ENCODE measurements at regions not wholly inside any gene's neighbourhood (a gene's known extent, or its start where the extent isn't known, plus 50 kb on each side); places are given as distances from the start of the nearest gene placed in this dataset.

DNA sequence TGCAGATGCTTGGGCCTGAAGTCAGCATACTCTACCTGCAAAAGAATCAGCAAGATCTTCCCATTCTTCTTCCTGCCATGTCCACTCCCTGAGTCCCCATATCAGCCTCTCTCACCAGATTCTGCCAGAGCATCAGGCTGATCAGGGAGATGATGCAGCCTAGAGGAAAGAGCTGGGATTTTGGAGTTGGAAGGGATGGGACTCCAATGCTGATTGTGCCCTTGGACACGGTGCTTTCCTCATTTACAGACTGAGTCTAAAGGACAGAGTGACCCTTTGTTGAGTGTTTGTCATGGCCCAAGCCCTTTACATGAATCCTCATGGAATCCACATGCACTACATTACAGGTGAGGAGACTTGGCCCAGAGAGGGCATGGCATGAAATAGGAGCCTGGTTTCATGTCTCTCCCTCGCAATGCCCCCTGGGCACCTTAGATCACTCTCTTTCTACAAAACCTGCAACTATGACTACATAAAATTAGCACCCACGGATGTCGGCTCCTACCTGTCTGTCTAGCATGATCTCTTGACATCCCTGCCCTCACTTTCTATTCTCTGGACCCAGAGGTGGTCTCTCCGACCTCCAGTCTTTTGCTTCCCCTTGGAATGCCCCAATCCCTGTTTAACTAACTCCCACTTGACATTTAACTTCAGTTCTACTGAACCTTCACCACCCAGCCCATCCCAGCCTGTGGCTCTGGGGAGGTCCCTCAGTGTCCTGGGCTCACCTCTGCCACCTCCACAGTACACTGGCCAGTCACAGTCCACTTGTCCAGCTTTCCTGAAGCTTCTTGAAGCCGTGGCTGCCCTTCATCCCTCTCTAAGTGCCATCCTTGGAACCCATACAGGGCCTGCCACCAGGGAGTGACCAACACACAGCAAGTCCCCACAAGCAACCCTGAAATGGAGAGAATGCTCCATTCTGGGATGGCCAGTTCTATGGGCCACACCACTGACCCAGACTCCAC lies 173.5 kb downstream of the ABHD5 start:
- Histone ChIP-seq H3K9me3 (no peaks in the 10 kb centered on the region), H3K36me3 (no peaks in the 10 kb centered on the region), H3K9ac (no peak overlapping the region), H3K4me3 (no peak overlapping the region), H3K27me3 (no peaks in the 10 kb centered on the region), H3K4me1 (peaks cover 6% of the 10 kb centered on the region; the same call in 1 of the 2 replicates), H4K20me1 (no peaks in the 10 kb centered on the region), H3K4me2 (no peak overlapping the region), H3K27ac (no peak overlapping the region)
- no peak for TF ChIP-seq Cebpa-rat (IDR thresholded peaks at IDR 0.05)

DNA sequence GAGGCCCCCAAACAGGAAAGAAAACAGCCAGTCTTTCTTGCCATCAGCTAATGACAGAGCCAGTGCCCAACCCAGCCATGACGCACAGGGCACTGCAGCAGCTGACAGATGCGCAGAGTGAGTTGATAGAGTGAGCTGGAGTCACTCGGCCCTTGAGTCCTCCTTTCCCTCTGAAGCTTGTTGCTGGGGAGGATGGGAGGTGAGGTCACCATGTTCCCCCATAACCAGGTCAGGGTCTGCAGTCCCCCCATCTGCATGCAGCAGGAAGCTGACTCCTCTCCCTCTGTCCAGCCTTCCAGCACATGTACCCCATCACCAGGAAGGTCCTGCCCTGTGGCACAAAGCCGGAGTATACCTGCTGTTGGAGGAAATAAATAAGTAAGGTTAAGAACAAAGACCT lies 174.6 kb downstream of the ABHD5 start:
- Histone ChIP-seq H3K27ac (no peak overlapping the region), H3K4me1 (peaks cover 6% of the 10 kb centered on the region; the same call in 1 of the 2 replicates), H3K4me3 (no peak overlapping the region), H4K20me1 (no peaks in the 10 kb centered on the region), H3K9me3 (no peaks in the 10 kb centered on the region), H3K27me3 (no peaks in the 10 kb centered on the region), H3K36me3 (no peaks in the 10 kb centered on the region), H3K4me2 (no peak overlapping the region), H3K9ac (no peak overlapping the region)
- TF ChIP-seq Cebpa-rat (IDR thresholded peaks at IDR 0.05), result no peak

DNA sequence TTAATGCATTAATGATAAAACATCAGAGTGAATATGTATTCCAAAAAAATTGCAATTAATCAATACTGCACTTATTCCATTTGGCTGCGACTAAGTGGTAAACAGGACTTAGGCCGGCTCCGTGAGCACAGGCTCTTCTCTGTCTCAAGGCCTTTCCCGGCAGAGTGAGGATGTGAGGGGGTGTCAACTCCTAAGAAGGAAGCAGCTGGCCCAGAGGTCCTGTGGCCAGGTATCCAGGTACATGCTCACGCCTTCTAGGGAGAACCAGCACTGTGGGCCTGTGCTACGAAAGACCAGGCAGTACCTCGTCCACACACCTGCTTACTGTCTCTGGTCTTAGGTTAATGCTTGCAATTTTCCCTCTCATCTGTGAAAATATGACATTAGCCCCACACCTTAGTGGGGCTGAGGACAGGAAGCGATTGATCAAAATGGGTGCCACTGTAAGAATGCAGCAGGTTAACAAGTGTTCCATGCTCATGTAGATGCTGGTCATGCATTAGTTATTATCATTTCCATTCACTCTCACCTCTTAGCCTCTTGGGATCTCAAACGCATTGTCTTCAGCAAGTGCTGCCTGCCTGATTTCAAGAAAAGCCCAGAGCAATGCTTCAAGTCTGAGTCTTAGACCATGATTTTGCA lies 175.3 kb downstream of the ABHD5 start:
- Histone ChIP-seq H3K27ac (no peak overlapping the region), H3K9me3 (no peaks in the 10 kb centered on the region), H3K36me3 (no peaks in the 10 kb centered on the region), H4K20me1 (no peaks in the 10 kb centered on the region), H3K4me1 (peaks cover 6% of the 10 kb centered on the region; the same call in 1 of the 2 replicates), H3K4me3 (no peak overlapping the region), H3K4me2 (no peak overlapping the region), H3K27me3 (no peaks in the 10 kb centered on the region), H3K9ac (no peak overlapping the region)
- no peak for TF ChIP-seq Cebpa-rat (IDR thresholded peaks at IDR 0.05)

DNA sequence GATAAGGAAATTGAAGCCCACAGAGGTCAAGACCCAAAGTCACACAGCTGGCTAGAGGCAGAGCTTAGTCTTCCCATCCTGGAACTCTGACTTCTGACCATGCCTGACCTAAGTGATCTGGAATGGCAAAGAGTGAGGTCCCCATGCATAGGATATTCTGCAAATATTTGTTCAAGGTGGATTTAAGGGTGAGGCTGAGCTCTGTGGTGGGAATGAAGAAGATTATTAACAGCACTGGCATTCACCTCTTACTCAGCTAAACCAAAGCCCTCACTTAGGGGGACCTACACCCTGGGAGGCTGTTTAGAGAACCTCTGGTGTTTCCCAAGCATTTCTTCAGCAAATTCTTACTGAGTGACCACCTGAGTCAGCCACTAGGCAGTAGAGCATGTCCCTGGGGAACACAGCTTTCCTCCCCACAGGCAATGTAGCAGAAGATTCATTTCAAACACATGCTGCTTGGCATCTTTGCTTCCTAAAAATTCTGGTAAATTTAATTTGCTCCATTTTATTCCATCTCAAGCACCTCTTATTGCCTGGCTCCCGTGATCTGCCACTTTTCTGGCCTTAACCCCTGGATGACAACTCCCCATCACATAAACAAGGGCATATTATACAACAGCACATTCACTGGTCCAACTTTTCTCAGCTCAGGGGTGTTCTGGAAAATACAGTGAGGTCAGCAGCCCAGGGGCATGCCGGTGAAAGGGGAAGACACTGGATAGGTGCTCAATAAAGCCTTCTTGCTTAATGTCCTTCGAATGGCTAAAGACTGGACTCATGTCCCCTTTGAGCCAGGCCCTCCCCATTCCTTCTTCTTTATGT lies 176.0 kb downstream of the ABHD5 start:
- Histone ChIP-seq H3K27ac (no peak overlapping the region), H3K27me3 (no peaks in the 10 kb centered on the region), H3K4me1 (peaks cover 6% of the 10 kb centered on the region; the same call in 1 of the 2 replicates), H3K4me2 (no peak overlapping the region), H3K36me3 (no peaks in the 10 kb centered on the region), H3K9me3 (no peaks in the 10 kb centered on the region), H3K4me3 (no peak overlapping the region), H3K9ac (no peak overlapping the region), H4K20me1 (no peaks in the 10 kb centered on the region)
- TF ChIP-seq Cebpa-rat (IDR thresholded peaks at IDR 0.05), result no peak

DNA sequence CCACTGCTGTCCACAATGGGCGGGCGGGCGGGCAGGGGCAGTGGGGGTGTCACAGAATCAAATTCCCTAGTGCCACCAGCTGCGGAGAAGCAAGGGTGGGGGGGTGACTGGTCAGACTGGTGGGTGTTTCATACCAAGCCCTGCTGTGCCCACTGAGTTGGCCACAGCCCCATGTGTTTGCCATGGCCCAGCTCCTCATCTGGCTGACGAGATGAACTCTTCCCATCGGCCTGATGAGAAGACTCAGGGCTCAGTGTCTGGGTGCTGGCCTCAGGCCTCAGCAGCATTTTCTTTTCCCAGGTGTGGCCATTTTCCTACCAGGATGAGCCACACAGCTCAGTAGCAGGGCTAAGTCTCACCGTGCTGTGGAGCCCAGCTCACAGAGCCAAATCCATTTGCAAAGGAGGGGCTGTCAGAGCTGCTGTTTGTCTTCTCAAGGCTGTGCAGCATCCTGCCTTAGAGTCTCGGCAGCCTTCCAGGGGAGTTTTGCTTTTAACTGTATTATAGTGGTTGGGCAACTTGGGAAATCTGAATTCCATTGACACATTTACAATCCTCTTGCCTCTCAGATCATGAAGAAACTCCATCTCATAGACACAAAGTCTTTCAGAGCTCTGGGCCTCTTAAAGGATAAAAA lies 176.8 kb downstream of the ABHD5 start:
- no peak overlapping the region for H3K27ac ChIP-seq
- no peak overlapping the region for H3K9ac ChIP-seq
- no peaks in the 10 kb centered on the region for H3K36me3 ChIP-seq
- H4K20me1 ChIP-seq, result no peaks in the 10 kb centered on the region
- H3K4me3 ChIP-seq, result no peak overlapping the region
- no peaks in the 10 kb centered on the region for H3K9me3 ChIP-seq
- TF ChIP-seq Cebpa-rat (IDR thresholded peaks at IDR 0.05), result no peak
- no peaks in the 10 kb centered on the region for H3K27me3 ChIP-seq
- peaks cover 11% of the 10 kb centered on the region for H3K4me1 ChIP-seq
- H3K4me2 ChIP-seq, result no peak overlapping the region

DNA sequence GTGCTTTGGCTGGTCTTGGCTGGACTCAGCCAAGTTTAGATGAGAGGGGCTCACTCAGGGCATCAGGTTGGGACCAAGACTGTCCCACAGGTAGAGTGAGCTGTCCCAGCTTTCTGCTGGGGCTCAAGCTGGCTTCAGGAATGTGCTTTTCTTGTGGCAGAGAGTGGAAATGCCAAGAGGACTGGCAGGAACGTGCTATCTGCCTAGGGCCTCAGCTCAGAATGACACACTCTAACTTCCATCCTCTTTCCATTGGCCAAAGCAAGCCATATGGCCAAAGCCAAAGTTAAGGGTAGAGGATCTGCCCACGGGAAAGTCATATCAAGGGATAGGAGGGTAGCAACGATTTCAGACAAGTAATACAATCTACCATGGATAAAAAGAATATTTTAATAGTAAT lies 178.8 kb downstream of the ABHD5 start:
- Histone ChIP-seq H3K9me3 (no peaks in the 10 kb centered on the region), H3K27ac (no peak overlapping the region), H3K4me2 (no peak overlapping the region)

DNA sequence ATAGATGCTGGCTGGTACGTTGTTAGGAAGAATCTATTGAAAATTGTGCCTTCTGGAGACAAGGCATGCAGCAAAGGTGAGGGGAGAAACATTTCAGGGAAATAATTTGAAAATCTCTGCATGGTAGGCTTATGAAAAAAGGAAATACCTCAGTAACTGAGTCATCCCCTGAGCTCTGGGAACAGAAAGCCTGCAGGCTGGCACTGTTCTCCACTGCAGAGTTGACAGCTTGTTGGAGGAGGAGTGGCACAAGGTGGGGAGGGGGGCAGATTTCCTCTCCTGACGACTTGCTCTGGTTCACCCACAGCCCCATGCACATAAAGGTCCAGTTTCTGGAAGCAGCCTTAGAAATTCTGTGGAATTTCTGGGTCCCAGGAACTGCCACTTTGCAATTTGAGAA lies 179.4 kb downstream of the ABHD5 start:
- no peak for TF ChIP-seq Cebpa-rat (IDR thresholded peaks at IDR 0.05)
- Histone ChIP-seq H3K4me1 (peaks cover 17% of the 10 kb centered on the region), H3K36me3 (no peaks in the 10 kb centered on the region), H3K4me2 (no peak overlapping the region), H3K4me3 (no peak overlapping the region), H3K9me3 (no peaks in the 10 kb centered on the region), H3K27me3 (no peaks in the 10 kb centered on the region), H3K27ac (no peak overlapping the region), H4K20me1 (no peaks in the 10 kb centered on the region), H3K9ac (no peak overlapping the region)

More for the DNA sequence above, 178.8 kb downstream of the ABHD5 start:
- TF ChIP-seq Cebpa-rat (IDR thresholded peaks at IDR 0.05), result no peak
- Histone ChIP-seq H4K20me1 (no peaks in the 10 kb centered on the region), H3K27me3 (no peaks in the 10 kb centered on the region), H3K4me3 (no peak overlapping the region), H3K9ac (no peak overlapping the region), H3K4me1 (peaks cover 17% of the 10 kb centered on the region), H3K36me3 (no peaks in the 10 kb centered on the region)

DNA sequence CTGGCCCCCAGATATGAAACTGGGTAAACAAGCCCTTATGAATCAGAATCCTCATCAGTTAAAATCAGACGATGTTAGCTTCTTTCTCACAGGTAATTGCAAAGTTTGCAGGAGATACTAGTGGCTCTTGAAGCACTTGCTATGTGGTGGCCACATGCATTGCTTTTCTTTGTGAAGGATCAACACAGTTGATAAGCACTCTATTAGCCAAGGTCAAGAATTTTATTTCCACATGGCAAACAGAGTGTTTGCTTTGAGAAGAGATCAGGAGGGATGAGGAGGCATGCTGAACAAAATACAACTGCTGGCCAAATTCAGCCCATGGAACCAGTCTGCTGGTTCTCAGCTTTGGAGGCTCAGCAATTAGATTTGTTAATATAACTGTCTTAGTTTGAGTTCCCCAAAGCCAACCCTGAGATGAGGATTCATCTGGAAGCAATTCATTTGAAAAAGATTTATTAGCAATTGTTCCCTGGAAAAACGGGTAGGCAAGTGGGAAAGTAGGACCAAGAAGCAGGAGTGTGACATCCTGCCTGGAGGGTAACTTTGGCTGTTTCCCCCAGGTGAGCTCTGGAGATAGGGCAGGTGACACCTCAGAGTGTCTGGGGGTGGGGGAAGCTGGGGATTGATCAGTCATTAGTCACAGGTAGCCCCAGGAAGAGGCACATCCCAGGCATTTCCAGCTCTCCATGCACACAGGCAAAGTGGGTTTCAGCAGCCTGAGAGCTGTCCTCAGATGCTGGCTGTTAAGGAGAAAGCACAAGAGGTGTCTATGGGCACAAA lies 180.3 kb downstream of the ABHD5 start:
- Histone ChIP-seq H3K9ac (no peak overlapping the region), H4K20me1 (no peaks in the 10 kb centered on the region), H3K27me3 (no peaks in the 10 kb centered on the region), H3K4me2 (no peak overlapping the region), H3K27ac (no peak overlapping the region), H3K4me1 (peaks cover 17% of the 10 kb centered on the region), H3K36me3 (no peaks in the 10 kb centered on the region), H3K4me3 (no peak overlapping the region), H3K9me3 (no peaks in the 10 kb centered on the region)
- TF ChIP-seq Cebpa-rat (IDR thresholded peaks at IDR 0.05), result no peak

Measured in BLaER1 (cell line).